ENCODE measurements at regions not wholly inside any gene's neighbourhood (a gene's known extent, or its start where the extent isn't known, plus 50 kb on each side); places are given as distances from the start of the nearest gene placed in this dataset.
"Not testable (repeated sequence)": the region's sequence is repeated elsewhere in the genome, so short reads cannot be mapped to it uniquely, and the experiment has no call there.

GRCh38 chr11:134958870-134959269 lies 546.8 kb upstream of the B3GAT1 start:
- DNase-seq (ENCODE audit: low spot score) = no peak
- in situ Hi-C loops (cut with MboI; ENCODE audit: low pct_unique_long_range_greater_than_20kb, low sequenced_read_pairs, unreplicated experiment) = no loop called here
- TF ChIP-seq CTCF (IDR thresholded peaks at IDR 0.05; ENCODE audit: extremely low read depth, insufficient read depth, missing control alignments) = no peak

GRCh38 chr11:134958336-134958640 lies 546.2 kb upstream of the B3GAT1 start:
- TF ChIP-seq CTCF (IDR thresholded peaks at IDR 0.05; ENCODE audit: extremely low read depth, insufficient read depth, missing control alignments) = no peak
- DNase-seq (ENCODE audit: low spot score) = no peak
- in situ Hi-C loops (cut with MboI; ENCODE audit: low pct_unique_long_range_greater_than_20kb, low sequenced_read_pairs, unreplicated experiment) = no loop called here

- in situ Hi-C loops (cut with MboI; ENCODE audit: low pct_unique_long_range_greater_than_20kb, low sequenced_read_pairs, unreplicated experiment) = no loop called here
- DNase-seq (ENCODE audit: low spot score) = no peak
- no peak for TF ChIP-seq CTCF (IDR thresholded peaks at IDR 0.05; ENCODE audit: extremely low read depth, insufficient read depth, missing control alignments)
Observed at GRCh38 chr11:134957540-134958335, 545.7 kb upstream of the B3GAT1 start.

- in situ Hi-C loops (cut with MboI; ENCODE audit: low pct_unique_long_range_greater_than_20kb, low sequenced_read_pairs, unreplicated experiment) = no loop called here
- TF ChIP-seq CTCF (IDR thresholded peaks at IDR 0.05; ENCODE audit: extremely low read depth, insufficient read depth, missing control alignments) = no peak
- no peak for DNase-seq (ENCODE audit: low spot score)
Observed at GRCh38 chr11:134956450-134957210, 544.6 kb upstream of the B3GAT1 start.

- DNase-seq (ENCODE audit: low spot score); in situ Hi-C loops (cut with MboI; ENCODE audit: low pct_unique_long_range_greater_than_20kb, low sequenced_read_pairs, unreplicated experiment): not testable (repeated sequence)
Observed at GRCh38 chr11:134955970-134956369, 543.9 kb upstream of the B3GAT1 start.

GRCh38 chr11:134955281-134955680 lies 543.2 kb upstream of the B3GAT1 start:
- no peak for DNase-seq (ENCODE audit: low spot score)
- TF ChIP-seq CTCF (IDR thresholded peaks at IDR 0.05; ENCODE audit: extremely low read depth, insufficient read depth, missing control alignments) = no peak
- in situ Hi-C loops (cut with MboI; ENCODE audit: low pct_unique_long_range_greater_than_20kb, low sequenced_read_pairs, unreplicated experiment) = no loop called here

GRCh38 chr11:134954456-134954855 lies 542.4 kb upstream of the B3GAT1 start:
- in situ Hi-C loops (cut with MboI; ENCODE audit: low pct_unique_long_range_greater_than_20kb, low sequenced_read_pairs, unreplicated experiment) = not testable (repeated sequence)

GRCh38 chr11:134953417-134953970 lies 541.5 kb upstream of the B3GAT1 start:
- in situ Hi-C loops (cut with MboI; ENCODE audit: low pct_unique_long_range_greater_than_20kb, low sequenced_read_pairs, unreplicated experiment); DNase-seq (ENCODE audit: low spot score): not testable (repeated sequence)

More at GRCh38 chr11:134954456-134954855, 542.4 kb upstream of the B3GAT1 start:
- not testable (repeated sequence) for DNase-seq (ENCODE audit: low spot score)
